PFSK-1 (cell line): ENCODE measurements at regions not wholly inside any gene's neighbourhood (a gene's known extent, or its start where the extent isn't known, plus 50 kb on each side); places are given as distances from the start of the nearest gene placed in this dataset.

Source experiments
- FOXP2 ChIP-seq: optimal IDR thresholded peaks from 2 replicates; pipeline ENCODE3; 2011; ENCODE audit warnings: borderline replicate concordance, control low read depth, inconsistent platforms; ENCODE audit not compliant: insufficient read depth; ENCODE audit errors: extremely low read length, extremely low read depth
- POLR2AphosphoS5 ChIP-seq: IDR thresholded peaks from 2 replicates; pipeline ENCODE4 v1.6.1; 2012; ENCODE audit warnings: low read depth, mild to moderate bottlenecking, control low read depth, low read length, moderate library complexity
- SIN3A ChIP-seq: IDR thresholded peaks from 2 replicates; pipeline ENCODE4 v1.6.1; 2012; ENCODE audit warnings: mild to moderate bottlenecking, low read length, moderate library complexity, borderline replicate concordance; ENCODE audit not compliant: insufficient read depth
- TF ChIP-seq, protein P1 (sequence below), 2 experiments: IDR thresholded peaks; 2 replicates each; pipeline versions ENCODE4 v1.6.1 to v1.8.0; 2011 to 2012; ENCODE audit warnings: low read depth in 2 of 2, low read length in 2 of 2, control low read depth in 1 of 2, inconsistent platforms in 1 of 2, mild to moderate bottlenecking in 1 of 2, moderate library complexity in 1 of 2; ENCODE audit not compliant: insufficient read depth in 1 of 2

DNA sequence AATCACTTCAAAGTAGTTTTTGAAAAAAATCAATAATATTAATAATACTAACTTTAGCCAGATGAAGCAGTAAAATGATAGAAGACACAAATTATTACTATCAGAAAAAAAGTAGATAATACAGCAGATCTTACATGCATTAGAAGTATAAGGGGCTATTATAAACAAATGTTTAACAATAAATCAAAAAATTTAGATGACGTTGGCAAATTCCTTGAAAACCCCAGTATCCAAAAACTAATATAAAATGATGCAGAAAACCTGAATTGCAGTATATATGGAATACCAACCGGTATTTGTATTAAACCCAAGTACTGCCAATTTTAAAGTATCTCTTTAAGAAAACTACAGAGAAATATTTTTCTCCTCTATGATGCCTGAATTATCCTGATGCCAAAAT is 573.3 kb upstream of the CTNND2 start:
- TF ChIP-seq POLR2AphosphoS5 (no peak), FOXP2 (no peak), SIN3A (no peak)
- TF ChIP-seq, protein P1, sequence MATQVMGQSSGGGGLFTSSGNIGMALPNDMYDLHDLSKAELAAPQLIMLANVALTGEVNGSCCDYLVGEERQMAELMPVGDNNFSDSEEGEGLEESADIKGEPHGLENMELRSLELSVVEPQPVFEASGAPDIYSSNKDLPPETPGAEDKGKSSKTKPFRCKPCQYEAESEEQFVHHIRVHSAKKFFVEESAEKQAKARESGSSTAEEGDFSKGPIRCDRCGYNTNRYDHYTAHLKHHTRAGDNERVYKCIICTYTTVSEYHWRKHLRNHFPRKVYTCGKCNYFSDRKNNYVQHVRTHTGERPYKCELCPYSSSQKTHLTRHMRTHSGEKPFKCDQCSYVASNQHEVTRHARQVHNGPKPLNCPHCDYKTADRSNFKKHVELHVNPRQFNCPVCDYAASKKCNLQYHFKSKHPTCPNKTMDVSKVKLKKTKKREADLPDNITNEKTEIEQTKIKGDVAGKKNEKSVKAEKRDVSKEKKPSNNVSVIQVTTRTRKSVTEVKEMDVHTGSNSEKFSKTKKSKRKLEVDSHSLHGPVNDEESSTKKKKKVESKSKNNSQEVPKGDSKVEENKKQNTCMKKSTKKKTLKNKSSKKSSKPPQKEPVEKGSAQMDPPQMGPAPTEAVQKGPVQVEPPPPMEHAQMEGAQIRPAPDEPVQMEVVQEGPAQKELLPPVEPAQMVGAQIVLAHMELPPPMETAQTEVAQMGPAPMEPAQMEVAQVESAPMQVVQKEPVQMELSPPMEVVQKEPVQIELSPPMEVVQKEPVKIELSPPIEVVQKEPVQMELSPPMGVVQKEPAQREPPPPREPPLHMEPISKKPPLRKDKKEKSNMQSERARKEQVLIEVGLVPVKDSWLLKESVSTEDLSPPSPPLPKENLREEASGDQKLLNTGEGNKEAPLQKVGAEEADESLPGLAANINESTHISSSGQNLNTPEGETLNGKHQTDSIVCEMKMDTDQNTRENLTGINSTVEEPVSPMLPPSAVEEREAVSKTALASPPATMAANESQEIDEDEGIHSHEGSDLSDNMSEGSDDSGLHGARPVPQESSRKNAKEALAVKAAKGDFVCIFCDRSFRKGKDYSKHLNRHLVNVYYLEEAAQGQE (IDR thresholded peaks at IDR 0.05; ENCODE audit: insufficient read depth in 1 of 2, low read depth in 2 of 2, low read length in 2 of 2), result no peak
